GM21515 (cell line): ENCODE measurements at regions not wholly inside any gene's neighbourhood (a gene's known extent, or its start where the extent isn't known, plus 50 kb on each side); places are given as distances from the start of the nearest gene placed in this dataset.
"Not testable (repeated sequence)": the region's sequence is repeated elsewhere in the genome, so short reads cannot be mapped to it uniquely, and the experiment has no call there.

Experiments
- ATAC-seq: cut with Tn5 transposase; IDR thresholded peaks from one replicate; pipeline ENCODE4 v1.9.1; 2021; ENCODE audit not compliant: unreplicated experiment

- no peak for ATAC-seq
These were observed 1616.4 kb downstream of the CDH8 start for GRCh38 chr16:60419859-60420258.

- no peak for ATAC-seq
These were observed 1621.6 kb downstream of the CDH8 start for GRCh38 chr16:60414613-60415012.

- no peak for ATAC-seq
These were observed 1622.3 kb downstream of the CDH8 start for GRCh38 chr16:60413969-60414368.

GRCh38 chr16:60407606-60408005 is 1628.6 kb downstream of the CDH8 start:
- ATAC-seq = no peak

GRCh38 chr16:60407034-60407433 is 1629.2 kb downstream of the CDH8 start:
- no peak for ATAC-seq

GRCh38 chr16:60405286-60405685 is 1631.0 kb downstream of the CDH8 start:
- ATAC-seq = no peak

- no peak for ATAC-seq
These were observed 1631.8 kb downstream of the CDH8 start for GRCh38 chr16:60404401-60404800.

GRCh38 chr16:60402941-60403340 is 1633.3 kb downstream of the CDH8 start:
- not testable (repeated sequence) for ATAC-seq

- ATAC-seq = no peak
These were observed 1643.9 kb downstream of the CDH8 start for GRCh38 chr16:60392380-60392779.

GRCh38 chr16:60371591-60371990 is 1637.5 kb upstream of the GOT2 start:
- ATAC-seq = no peak

GRCh38 chr16:60367739-60368138 is 1633.6 kb upstream of the GOT2 start:
- ATAC-seq = no peak

- no peak for ATAC-seq
These were observed 1629.5 kb upstream of the GOT2 start for GRCh38 chr16:60363566-60363965.

- not testable (repeated sequence) for ATAC-seq
These were observed 1625.8 kb upstream of the GOT2 start for GRCh38 chr16:60359866-60360265.

GRCh38 chr16:60359412-60359811 is 1625.3 kb upstream of the GOT2 start:
- ATAC-seq = not testable (repeated sequence)

- ATAC-seq = not testable (repeated sequence)
These were observed 1623.9 kb upstream of the GOT2 start for GRCh38 chr16:60357876-60358522.

GRCh38 chr16:60346256-60346655 is 1612.1 kb upstream of the GOT2 start:
- ATAC-seq = no peak

GRCh38 chr16:60337671-60338070 is 1603.6 kb upstream of the GOT2 start:
- no peak for ATAC-seq

- ATAC-seq = no peak
These were observed 1597.1 kb upstream of the GOT2 start for GRCh38 chr16:60331168-60331567.

- no peak for ATAC-seq
These were observed 1595.0 kb upstream of the GOT2 start for GRCh38 chr16:60329108-60329507.

- no peak for ATAC-seq
These were observed 1594.0 kb upstream of the GOT2 start for GRCh38 chr16:60328152-60328551.

GRCh38 chr16:60318486-60318885 is 1584.4 kb upstream of the GOT2 start:
- no peak for ATAC-seq

- ATAC-seq = no peak
These were observed 1576.8 kb upstream of the GOT2 start for GRCh38 chr16:60310846-60311445.

GRCh38 chr16:60304720-60305119 is 1570.6 kb upstream of the GOT2 start:
- no peak for ATAC-seq
